Type B pancreatic cell (in vitro differentiated cells): ENCODE measurements at regions not wholly inside any gene's neighbourhood (a gene's known extent, or its start where the extent isn't known, plus 50 kb on each side); places are given as distances from the start of the nearest gene placed in this dataset.
"Not testable (repeated sequence)": the region's sequence is repeated elsewhere in the genome, so short reads cannot be mapped to it uniquely, and the experiment has no call there.

Source experiments
- DNase-seq: peaks from one replicate; pipeline ENCODE4 v3.0.0; 2021; ENCODE audit warnings: mixed read lengths; ENCODE audit not compliant: unreplicated experiment; ENCODE audit errors: extremely low spot score
- H3K27ac Mint-ChIP-seq: 2 replicates; pipeline ENCODE4 v1.8.0; 2021; ENCODE audit warnings: mild to moderate bottlenecking, mixed read lengths
- H3K27me3 Mint-ChIP-seq: 2 replicates; pipeline ENCODE4 v1.8.0; 2021; ENCODE audit warnings: mixed read lengths
- H3K36me3 Mint-ChIP-seq: 2 replicates; pipeline ENCODE4 v1.8.0; 2021; ENCODE audit warnings: mixed read lengths
- H3K4me1 Mint-ChIP-seq: one replicate; pipeline ENCODE4 v1.8.0; 2021; ENCODE audit warnings: mixed read lengths; ENCODE audit not compliant: unreplicated experiment
- H3K4me3 Mint-ChIP-seq: 2 replicates; pipeline ENCODE4 v1.8.0; 2021; ENCODE audit warnings: mild to moderate bottlenecking, mixed read lengths
- H3K9me3 Mint-ChIP-seq: 2 replicates; pipeline ENCODE4 v1.8.0; 2021; ENCODE audit warnings: mixed read lengths
- CTCF ChIP-seq: fragments of 200-600 bp; sonication (generic); conservative IDR thresholded peaks from 2 replicates; pipeline ENCODE4 v1.5.0; 2021; ENCODE audit warnings: antibody characterized with exemption, mild to moderate bottlenecking

GRCh38 chr5:117738571-117738970, 1163.9 kb upstream of the SEMA6A start:
- no peaks in the 10 kb centered on the region for H3K4me1 Mint-ChIP-seq
- H3K36me3 Mint-ChIP-seq: no peaks in the 10 kb centered on the region
- no peak for DNase-seq
- no peak overlapping the region for H3K4me3 Mint-ChIP-seq
- H3K9me3 Mint-ChIP-seq: no peaks in the 10 kb centered on the region
- H3K27ac Mint-ChIP-seq: no peak overlapping the region
- no peak for TF ChIP-seq CTCF
- H3K27me3 Mint-ChIP-seq: no peaks in the 10 kb centered on the region

GRCh38 chr5:117736698-117737097, 1162.1 kb upstream of the SEMA6A start:
- TF ChIP-seq CTCF: no peak
- Mint-ChIP-seq H3K27me3 (no peaks in the 10 kb centered on the region), H3K27ac (no peak overlapping the region), H3K4me3 (no peak overlapping the region), H3K4me1 (peaks cover 6% of the 10 kb centered on the region), H3K9me3 (no peaks in the 10 kb centered on the region), H3K36me3 (no peaks in the 10 kb centered on the region)
- no peak for DNase-seq

GRCh38 chr5:117734056-117734455, 1159.4 kb upstream of the SEMA6A start:
- Mint-ChIP-seq H3K4me1 (peaks cover 11% of the 10 kb centered on the region), H3K27ac (no peak overlapping the region), H3K36me3 (no peaks in the 10 kb centered on the region), H3K4me3 (no peak overlapping the region), H3K9me3 (no peaks in the 10 kb centered on the region), H3K27me3 (no peaks in the 10 kb centered on the region)
- DNase-seq: no peak
- no peak for TF ChIP-seq CTCF

GRCh38 chr5:117733051-117733450, 1158.4 kb upstream of the SEMA6A start:
- no peak overlapping the region for H3K27ac Mint-ChIP-seq
- no peak for TF ChIP-seq CTCF
- H3K27me3 Mint-ChIP-seq: no peaks in the 10 kb centered on the region
- no peak for DNase-seq
- H3K4me1 Mint-ChIP-seq: peaks cover 11% of the 10 kb centered on the region
- H3K4me3 Mint-ChIP-seq: no peak overlapping the region
- no peaks in the 10 kb centered on the region for H3K36me3 Mint-ChIP-seq
- H3K9me3 Mint-ChIP-seq: no peaks in the 10 kb centered on the region

GRCh38 chr5:117732264-117732663, 1157.6 kb upstream of the SEMA6A start:
- no peak for TF ChIP-seq CTCF
- Mint-ChIP-seq H3K4me3 (no peak overlapping the region), H3K27me3 (no peaks in the 10 kb centered on the region), H3K27ac (no peak overlapping the region), H3K9me3 (no peaks in the 10 kb centered on the region), H3K36me3 (no peaks in the 10 kb centered on the region), H3K4me1 (peaks cover 11% of the 10 kb centered on the region)
- no peak for DNase-seq

- H3K27me3 Mint-ChIP-seq: no peaks in the 10 kb centered on the region
These were observed 1156.8 kb upstream of the SEMA6A start for GRCh38 chr5:117731446-117731845.

GRCh38 chr5:117720784-117721183, 1146.2 kb upstream of the SEMA6A start:
- not testable (repeated sequence) for H3K4me1 Mint-ChIP-seq, H3K9me3 Mint-ChIP-seq, DNase-seq, H3K36me3 Mint-ChIP-seq, H3K4me3 Mint-ChIP-seq, H3K27ac Mint-ChIP-seq, H3K27me3 Mint-ChIP-seq

More at GRCh38 chr5:117731446-117731845, 1156.8 kb upstream of the SEMA6A start:
- Mint-ChIP-seq H3K36me3 (no peaks in the 10 kb centered on the region), H3K4me1 (peaks cover 11% of the 10 kb centered on the region), H3K9me3 (no peaks in the 10 kb centered on the region), H3K27ac (no peak overlapping the region), H3K4me3 (no peak overlapping the region)
- DNase-seq: no peak
- TF ChIP-seq CTCF: no peak
